IPS DF 6.9 (cell line): ENCODE measurements at regions not wholly inside any gene's neighbourhood (a gene's known extent, or its start where the extent isn't known, plus 50 kb on each side); places are given as distances from the start of the nearest gene placed in this dataset.

Experiments used
- DNase-seq: peaks from one replicate; pipeline ENCODE4 v3.0.0-alpha.2; 2013; ENCODE audit warnings: low read depth, low spot score
- H3K27ac ChIP-seq: one replicate; pipeline ENCODE4 v1.5.1; 2013; ENCODE audit warnings: low read length, control low read depth
- H3K27me3 ChIP-seq: 2 replicates; pipeline ENCODE4 v1.6.1; 2013; ENCODE audit warnings: mild to moderate bottlenecking, low read length; ENCODE audit not compliant: control insufficient read depth, insufficient read depth
- H3K36me3 ChIP-seq: 2 replicates; pipeline ENCODE4 v1.6.1; 2013; ENCODE audit warnings: low read length; ENCODE audit not compliant: control insufficient read depth, insufficient read depth
- H3K4me1 ChIP-seq: 2 replicates; pipeline ENCODE4 v1.6.1; 2013; ENCODE audit warnings: low read length; ENCODE audit not compliant: control insufficient read depth, insufficient read depth
- H3K4me3 ChIP-seq: 2 replicates; pipeline ENCODE4 v1.5.1; 2013; ENCODE audit warnings: mild to moderate bottlenecking, low read length
- H3K9me3 ChIP-seq: 2 replicates; pipeline ENCODE4 v1.6.1; 2013; ENCODE audit warnings: low read length, inconsistent platforms; ENCODE audit not compliant: control insufficient read depth, insufficient read depth
- WGBS: extraction: QIAGEN DNeasy Blood & Tissue Kit; methylation state at CpG from one replicate; pipeline ENCODE4 v1.1.7; 2013; ENCODE audit warnings: mixed read lengths, missing lambda C conversion rate; ENCODE audit not compliant: insufficient read length, insufficient coverage; 5-methylcytosine and 5-hydroxymethylcytosine counted together

DNA sequence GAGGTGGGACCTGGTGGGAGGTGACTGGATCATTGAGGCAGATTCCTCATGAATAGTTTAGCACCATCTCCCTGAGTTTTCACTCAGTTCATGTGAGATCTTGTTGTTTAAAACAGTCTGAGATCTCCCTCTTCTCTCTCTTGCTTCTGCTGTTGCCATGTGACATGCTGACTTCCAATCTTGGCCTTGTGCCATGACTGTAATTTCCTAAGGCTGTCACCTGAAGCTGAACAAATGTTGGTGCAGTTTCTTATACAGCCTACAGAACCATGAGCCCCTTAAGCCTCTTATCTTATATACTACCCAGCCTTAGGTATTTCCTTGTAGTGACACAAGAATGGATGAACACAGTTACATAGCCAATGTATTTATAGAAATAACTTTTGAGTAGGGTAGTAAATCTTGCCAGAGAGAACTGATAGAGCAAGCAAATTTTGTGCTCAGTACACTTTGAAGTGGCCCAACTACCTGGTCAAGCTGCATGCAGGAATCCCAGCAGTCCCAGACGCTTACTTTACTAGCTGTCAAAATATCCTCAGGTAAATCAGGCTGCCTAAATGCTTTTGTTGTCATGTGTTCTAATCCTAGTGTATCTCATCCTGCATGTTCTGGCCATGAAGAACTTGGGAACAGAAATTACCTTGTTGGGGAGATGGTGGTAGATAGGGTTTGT lies 445.6 kb upstream of the MIS18BP1 start:
- no CpG with 5 or more reads among the region's 1 CpG for WGBS

DNA sequence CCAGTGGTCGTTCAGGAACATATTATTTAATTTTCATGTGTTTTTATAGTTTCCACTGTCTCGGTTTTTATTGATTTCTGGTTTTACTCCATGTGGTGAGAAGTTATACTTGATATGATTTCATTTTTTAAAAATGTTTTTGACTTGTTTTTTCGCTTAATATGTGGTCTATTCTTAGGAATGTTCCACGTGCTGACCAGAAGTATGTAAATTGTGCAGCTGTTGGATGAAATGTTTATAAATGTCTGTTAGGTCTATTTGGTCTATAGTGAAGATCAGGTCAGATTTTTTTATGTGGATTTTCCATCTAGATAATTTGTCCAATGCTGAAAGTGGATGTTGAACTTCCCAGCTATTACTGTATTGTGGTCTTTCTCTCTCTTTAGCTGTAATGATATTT lies 433.8 kb upstream of the MIS18BP1 start:
- Histone ChIP-seq H3K9me3 (no peaks in the 10 kb centered on the region), H3K4me3 (no peak overlapping the region), H3K27ac (no peak overlapping the region), H3K27me3 (no peaks in the 10 kb centered on the region), H3K4me1 (no peaks in the 10 kb centered on the region), H3K36me3 (no peaks in the 10 kb centered on the region)
- WGBS = no CpG with 5 or more reads among the region's 4 CpGs
- no peak for DNase-seq

More for the DNA sequence above, 445.6 kb upstream of the MIS18BP1 start:
- no peaks in the 10 kb centered on the region for H3K36me3 ChIP-seq
- no peak overlapping the region for H3K4me3 ChIP-seq
- no peaks in the 10 kb centered on the region for H3K27me3 ChIP-seq
- DNase-seq = no peak
- no peaks in the 10 kb centered on the region for H3K4me1 ChIP-seq
- H3K27ac ChIP-seq = no peak overlapping the region
- H3K9me3 ChIP-seq = no peaks in the 10 kb centered on the region

DNA sequence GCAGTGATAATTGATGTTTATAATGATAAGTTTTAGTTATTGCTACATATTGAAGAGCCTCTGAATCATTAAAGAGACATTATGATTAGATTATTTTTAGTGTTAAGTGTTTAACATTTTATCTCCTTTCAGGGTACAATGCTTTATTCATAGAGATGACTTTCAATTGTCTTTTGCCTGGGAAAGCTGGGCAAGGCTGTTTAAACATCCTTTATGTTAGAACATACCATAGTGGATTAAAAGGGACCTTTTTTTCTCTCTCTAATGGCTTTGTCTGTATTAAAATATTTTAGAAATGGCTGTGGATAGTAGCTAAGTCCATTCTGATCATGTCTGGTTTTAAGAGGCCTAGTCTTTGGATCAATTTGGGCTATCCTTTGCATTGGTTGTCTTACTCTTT lies 427.5 kb upstream of the MIS18BP1 start:
- no peaks in the 10 kb centered on the region for H3K9me3 ChIP-seq
- DNase-seq = no peak
- H3K36me3 ChIP-seq = no peaks in the 10 kb centered on the region
- no peaks in the 10 kb centered on the region for H3K4me1 ChIP-seq
- H3K27ac ChIP-seq = no peak overlapping the region
- H3K27me3 ChIP-seq = no peaks in the 10 kb centered on the region
- H3K4me3 ChIP-seq = no peak overlapping the region

DNA sequence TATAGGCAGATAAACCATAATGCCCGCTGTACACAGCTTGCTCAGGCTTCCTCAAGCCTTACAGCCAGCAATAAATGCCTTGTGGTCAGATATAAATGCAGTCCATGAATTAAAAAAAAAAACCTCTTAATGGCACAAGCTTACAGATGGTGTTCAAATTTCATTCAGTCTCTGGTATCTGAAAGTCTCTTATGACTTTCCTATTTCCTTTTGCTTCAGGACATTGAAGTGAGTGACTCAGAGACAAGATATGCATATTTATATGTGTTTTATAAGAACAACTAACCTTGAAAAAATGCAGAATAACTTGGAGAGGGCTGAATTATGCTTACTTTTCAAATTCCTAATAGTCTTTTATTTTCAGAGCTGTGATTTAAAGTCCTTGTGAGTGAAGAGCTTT lies 426.9 kb upstream of the MIS18BP1 start:
- no peak overlapping the region for H3K4me3 ChIP-seq
- no peaks in the 10 kb centered on the region for H3K27me3 ChIP-seq
- no peaks in the 10 kb centered on the region for H3K4me1 ChIP-seq
- DNase-seq = no peak
- no peaks in the 10 kb centered on the region for H3K36me3 ChIP-seq
- no CpG with 5 or more reads among the region's 1 CpG for WGBS
- no peak overlapping the region for H3K27ac ChIP-seq
- H3K9me3 ChIP-seq = no peaks in the 10 kb centered on the region

DNA sequence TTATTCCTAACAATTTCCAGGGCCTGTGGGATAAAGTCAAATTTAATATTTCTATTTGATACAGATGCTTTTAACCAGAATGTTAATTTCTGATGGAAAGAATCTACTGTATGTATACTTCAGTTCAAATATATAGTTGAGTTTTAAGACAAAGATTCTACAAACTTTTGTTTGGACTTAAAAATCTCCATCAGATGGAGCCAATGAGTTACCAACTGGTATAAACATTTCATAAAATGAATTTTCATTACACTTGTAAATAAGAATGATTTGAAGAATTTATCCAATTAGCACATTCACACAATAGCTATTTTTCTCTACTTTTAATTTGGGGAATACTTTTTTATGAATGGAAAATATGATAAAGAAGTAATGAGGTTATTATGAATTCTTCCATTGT lies 425.2 kb upstream of the MIS18BP1 start:
- Histone ChIP-seq H3K9me3 (no peaks in the 10 kb centered on the region), H3K36me3 (no peaks in the 10 kb centered on the region), H3K27ac (no peak overlapping the region), H3K4me1 (no peaks in the 10 kb centered on the region), H3K4me3 (no peak overlapping the region), H3K27me3 (no peaks in the 10 kb centered on the region)
- no peak for DNase-seq

DNA sequence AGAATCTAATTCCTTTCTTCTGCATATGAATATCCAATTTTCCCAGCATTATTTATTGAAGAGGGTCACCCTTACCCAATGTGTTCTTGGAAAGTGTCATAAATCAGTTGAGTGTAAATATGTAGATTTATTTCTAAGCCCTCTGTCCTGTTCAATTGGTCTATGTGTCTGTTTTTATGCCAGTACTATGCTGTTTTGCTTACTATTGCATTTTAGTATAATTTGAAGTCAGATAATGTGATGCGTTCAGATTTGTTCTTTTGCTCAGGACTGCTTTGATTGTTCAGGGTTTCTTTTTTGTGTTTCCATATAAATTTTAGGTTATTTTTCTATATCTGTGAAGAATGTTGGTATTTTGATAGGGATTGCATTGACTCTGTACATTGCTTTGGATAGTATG lies 420.4 kb upstream of the MIS18BP1 start:
- H3K27ac ChIP-seq = no peak overlapping the region
- H3K36me3 ChIP-seq = no peaks in the 10 kb centered on the region
- H3K4me1 ChIP-seq = no peaks in the 10 kb centered on the region
- H3K27me3 ChIP-seq = no peaks in the 10 kb centered on the region
- no peaks in the 10 kb centered on the region for H3K9me3 ChIP-seq
- no CpG with 5 or more reads among the region's 1 CpG for WGBS
- no peak for DNase-seq
- no peak overlapping the region for H3K4me3 ChIP-seq

DNA sequence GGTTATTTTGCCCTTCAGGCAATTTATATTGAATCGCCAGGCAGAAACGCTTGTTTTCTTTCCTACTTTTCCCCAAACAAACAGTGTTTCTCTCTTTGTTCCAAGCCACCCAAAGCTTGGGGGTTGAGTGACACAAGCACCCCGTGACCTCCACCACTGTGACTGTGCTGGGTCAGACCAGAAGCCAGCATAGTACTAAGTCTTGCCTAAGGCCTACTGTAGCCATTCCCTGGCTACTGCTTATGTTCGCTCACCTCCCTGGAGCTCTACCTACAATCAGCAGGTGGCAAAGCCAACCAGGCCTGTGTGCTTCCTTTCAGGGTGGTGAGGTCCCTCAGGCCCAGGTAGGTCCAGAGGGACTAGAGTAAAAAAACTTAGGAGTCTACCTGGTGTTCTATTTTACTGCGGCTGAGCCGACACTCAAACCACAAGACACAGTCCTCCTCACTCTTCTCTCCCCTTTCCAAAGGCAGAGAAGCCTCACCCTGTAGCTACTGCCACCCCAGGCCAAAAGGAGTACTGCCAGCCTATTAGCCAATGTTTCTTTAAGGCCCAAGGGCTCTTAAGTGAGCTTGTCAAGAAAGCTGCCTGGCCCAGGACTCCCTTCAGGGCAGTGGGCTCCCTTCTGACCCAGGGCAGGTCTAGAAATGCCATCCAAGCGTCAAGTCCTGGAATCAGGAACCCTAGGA lies 411.8 kb upstream of the MIS18BP1 start:
- no peaks in the 10 kb centered on the region for H3K27me3 ChIP-seq
- no peak overlapping the region for H3K4me3 ChIP-seq
- H3K4me1 ChIP-seq = no peaks in the 10 kb centered on the region
- H3K27ac ChIP-seq = no peak overlapping the region
- no peaks in the 10 kb centered on the region for H3K9me3 ChIP-seq
- WGBS = no CpG with 5 or more reads among the region's 7 CpGs
- no peaks in the 10 kb centered on the region for H3K36me3 ChIP-seq
- DNase-seq = peak; percentile 37

DNA sequence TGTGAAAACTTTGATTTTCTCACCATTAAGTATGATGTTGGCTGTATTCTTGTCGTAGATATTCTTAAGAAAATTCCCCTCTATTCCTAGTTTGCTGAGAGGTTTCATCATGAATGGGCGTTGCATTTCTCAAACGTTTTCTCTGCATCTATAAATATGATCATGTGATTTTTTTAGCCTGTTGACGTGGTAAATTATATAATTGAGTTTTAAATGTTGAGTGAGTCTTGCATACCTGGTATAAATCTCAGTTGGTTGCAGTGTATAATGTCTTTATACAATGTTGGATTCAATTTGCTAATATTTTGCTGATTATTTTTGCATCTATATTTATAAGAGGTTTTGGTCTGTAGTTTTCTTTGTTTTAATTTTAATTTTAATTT lies 405.9 kb upstream of the MIS18BP1 start:
- Histone ChIP-seq H3K4me3 (no peak overlapping the region), H3K36me3 (no peaks in the 10 kb centered on the region), H3K27me3 (no peaks in the 10 kb centered on the region), H3K4me1 (no peaks in the 10 kb centered on the region), H3K9me3 (no peaks in the 10 kb centered on the region), H3K27ac (no peak overlapping the region)
- WGBS = 100% methylated on average over 1 of the region's 4 CpGs
- no peak for DNase-seq

DNA sequence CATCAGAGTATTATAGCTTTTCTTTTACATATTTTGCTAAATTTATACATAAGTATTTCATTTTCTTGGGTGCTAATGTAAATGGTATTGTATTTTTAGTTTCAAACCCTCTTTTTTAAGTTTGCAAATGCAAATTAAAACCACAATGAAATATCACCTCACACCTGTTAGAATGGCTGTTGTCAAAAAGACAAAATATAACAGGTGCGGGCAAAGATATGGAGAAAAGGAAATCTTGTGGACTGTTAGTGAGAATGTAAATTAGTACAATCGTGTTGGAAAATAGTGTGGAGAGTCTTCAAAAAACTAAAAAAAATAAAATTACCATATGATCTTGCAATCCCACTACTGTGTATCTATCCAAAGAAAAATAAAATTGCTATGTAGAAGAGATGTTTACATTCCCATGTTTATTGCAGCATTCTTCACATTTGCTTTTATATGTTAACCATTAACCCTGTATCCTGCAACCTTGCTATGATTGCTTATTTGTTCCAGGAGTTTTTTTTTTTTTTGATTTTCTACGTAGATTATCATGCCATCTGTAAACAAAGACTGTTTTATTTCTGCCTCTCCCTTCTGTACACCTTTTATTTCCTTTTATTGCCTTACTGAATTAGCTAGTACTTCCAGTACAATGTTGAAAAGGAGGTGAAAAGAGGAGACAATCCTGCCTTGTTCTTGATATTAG lies 405.4 kb upstream of the MIS18BP1 start:
- Histone ChIP-seq H3K4me1 (no peaks in the 10 kb centered on the region), H3K4me3 (no peak overlapping the region), H3K27ac (no peak overlapping the region), H3K27me3 (no peaks in the 10 kb centered on the region), H3K36me3 (no peaks in the 10 kb centered on the region), H3K9me3 (no peaks in the 10 kb centered on the region)
- no CpG with 5 or more reads among the region's 3 CpGs for WGBS
- DNase-seq = no peak

DNA sequence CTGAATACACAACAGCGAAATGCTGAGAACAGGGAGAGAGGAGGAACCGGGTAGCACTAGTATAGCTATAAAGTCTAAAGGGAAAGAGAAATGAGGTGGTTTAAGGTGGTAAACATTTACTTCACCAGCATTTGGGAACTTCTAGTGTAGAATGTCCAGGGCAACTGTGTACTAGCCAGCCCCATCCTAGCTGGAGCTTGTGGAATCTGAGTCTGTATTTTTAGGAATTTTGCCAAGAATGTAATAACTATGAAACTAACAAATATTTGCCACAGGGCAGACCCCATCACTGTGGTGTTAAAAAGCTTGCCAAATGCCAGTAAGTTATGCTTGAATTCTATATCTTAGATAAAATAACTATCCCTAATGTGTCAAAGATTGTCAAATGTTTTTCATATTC lies 398.9 kb upstream of the MIS18BP1 start:
- Histone ChIP-seq H3K4me3 (no peak overlapping the region), H3K9me3 (no peaks in the 10 kb centered on the region), H3K36me3 (no peaks in the 10 kb centered on the region), H3K27me3 (no peaks in the 10 kb centered on the region), H3K27ac (no peak overlapping the region), H3K4me1 (no peaks in the 10 kb centered on the region)
- no peak for DNase-seq
- no CpG with 5 or more reads among the region's 2 CpGs for WGBS

DNA sequence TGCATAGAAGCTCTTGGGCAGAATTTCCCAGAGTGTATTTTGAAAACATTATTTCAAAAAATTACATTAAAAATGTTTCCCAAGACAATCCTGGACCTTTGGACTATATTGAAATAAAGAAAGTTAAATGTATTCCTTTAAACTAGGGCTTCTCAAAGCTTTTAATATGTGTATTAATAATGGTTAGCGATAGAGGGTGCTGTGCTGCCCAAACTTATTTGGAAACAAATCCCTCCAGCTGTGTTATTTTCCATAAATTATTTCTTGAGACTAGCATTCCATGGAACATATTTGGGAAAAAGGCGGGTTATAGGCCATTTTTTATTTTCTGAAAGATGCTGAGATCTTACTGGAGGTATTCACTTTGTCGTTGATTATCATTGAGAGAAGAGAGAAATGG lies 397.8 kb upstream of the MIS18BP1 start:
- Histone ChIP-seq H3K27me3 (no peaks in the 10 kb centered on the region), H3K4me3 (no peak overlapping the region), H3K36me3 (no peaks in the 10 kb centered on the region), H3K4me1 (no peaks in the 10 kb centered on the region), H3K9me3 (no peaks in the 10 kb centered on the region), H3K27ac (no peak overlapping the region)
- WGBS = no CpG with 5 or more reads among the region's 3 CpGs
- DNase-seq = no peak
